Activated CD4-positive, alpha-beta T cell treated with anti-CD3 and anti-CD28 coated beads, Interleukin-2, Interleukin-4, amounts not matched to agents 100 ng/mL and 50 ng/mL, durations not matched to agents 16 hours and 8 hours (primary cell): ENCODE measurements at regions not wholly inside any gene's neighbourhood (a gene's known extent, or its start where the extent isn't known, plus 50 kb on each side); places are given as distances from the start of the nearest gene placed in this dataset.

Experiments
- DNase-seq: peaks from one replicate; pipeline ENCODE4 v3.0.0-alpha.2; 2020; ENCODE audit warnings: low spot score

DNA sequence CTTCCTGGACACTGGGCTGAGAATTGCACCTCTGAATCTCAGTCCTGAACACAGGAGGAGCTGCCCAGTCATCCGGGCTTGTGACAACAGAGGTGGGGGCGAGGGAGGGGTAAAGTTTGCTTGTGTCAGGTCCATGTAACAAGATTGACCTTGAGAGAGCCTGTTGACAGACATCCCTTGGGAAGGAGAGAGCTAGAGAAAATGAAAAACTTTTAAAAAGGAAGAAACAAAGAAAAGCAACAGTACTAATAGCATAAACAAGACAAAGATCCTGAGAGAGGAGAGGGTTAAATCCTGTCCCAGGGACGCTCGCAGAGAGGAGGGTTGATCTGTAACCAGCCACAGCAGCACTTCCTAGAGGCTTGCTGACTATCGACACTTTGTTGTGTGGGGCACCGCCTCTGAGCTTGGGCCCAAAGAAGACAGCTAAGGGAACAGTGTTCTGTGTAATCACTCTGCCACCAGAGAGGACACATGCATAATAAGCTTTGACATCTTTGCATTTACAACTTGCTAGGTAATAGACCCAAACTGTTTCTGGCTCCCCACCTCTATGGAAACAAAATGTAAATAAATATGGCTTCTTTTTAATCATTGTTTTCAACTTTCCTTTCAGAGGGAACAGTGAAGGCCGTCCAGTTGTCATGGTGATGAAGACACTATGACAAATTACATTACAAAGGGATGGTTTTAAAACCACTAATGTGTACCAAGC lies 363.7 kb downstream of the CSNK1G3 start:
- no peak for DNase-seq

DNA sequence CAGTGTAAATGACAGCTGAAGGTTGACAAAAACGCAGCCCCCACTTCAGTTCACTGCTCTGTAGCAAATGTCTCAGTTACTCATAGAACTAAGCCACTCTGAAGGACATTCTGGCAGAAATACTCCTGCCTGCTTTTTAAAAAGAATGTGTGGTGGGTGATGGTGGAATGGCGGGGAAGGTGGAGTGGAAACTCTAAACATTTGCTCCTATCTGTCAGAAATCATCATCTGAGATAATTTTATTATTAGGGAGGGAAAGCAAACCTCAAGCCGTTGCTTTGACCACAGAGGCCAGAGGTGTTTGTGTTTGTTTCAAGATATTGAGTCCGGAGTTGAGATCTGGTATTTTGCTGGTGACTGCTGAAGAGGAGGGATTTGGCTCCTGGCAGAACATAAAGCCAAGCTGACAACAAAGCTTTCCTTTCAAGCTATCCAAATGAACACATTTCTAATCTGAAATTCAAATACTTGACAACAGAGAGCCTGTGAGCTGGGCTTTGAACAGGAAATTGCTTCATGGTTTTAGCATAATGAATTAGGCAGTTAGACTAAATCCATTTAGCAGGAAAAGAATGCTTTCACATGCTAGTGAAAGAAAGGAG lies 362.7 kb downstream of the CSNK1G3 start:
- DNase-seq, result no peak

DNA sequence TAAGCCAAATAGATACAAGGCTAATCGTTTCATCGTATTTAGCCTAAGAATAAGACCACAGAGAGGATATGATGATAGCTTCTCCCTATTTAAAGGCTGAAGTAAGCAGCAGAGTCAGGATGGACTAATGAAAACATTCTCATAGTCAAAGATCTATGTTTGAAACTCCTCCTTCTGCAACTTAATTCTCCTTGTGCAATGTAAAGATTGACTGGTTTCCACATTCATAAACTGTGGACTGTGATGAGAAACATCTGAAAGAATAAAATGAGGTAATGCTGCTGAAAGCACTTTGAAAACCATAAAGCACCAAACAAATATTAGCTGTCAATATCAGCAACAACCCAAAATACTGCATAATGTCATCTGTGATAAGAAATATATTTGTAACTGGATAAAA lies 361.9 kb downstream of the CSNK1G3 start:
- no peak for DNase-seq

DNA sequence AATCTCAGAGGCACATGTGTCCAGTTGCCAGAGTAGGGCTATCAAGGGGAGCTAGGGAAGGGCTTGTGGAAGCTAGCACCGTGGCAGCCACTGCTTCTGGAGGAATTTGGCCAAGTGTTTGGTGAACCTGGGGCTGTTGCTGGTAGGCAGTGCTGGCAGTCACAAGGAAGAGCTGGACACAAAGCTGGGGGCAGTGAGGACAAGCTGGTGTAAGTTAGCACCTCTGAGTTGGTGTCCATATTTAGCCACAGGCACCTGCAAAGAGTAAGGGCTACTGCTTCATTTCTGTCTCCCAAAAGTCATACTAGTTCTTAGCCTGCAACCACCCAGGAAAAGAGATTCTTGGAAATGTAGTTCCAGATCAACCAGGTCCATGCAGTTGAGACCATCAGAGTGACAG lies 359.4 kb downstream of the CSNK1G3 start:
- no peak for DNase-seq

DNA sequence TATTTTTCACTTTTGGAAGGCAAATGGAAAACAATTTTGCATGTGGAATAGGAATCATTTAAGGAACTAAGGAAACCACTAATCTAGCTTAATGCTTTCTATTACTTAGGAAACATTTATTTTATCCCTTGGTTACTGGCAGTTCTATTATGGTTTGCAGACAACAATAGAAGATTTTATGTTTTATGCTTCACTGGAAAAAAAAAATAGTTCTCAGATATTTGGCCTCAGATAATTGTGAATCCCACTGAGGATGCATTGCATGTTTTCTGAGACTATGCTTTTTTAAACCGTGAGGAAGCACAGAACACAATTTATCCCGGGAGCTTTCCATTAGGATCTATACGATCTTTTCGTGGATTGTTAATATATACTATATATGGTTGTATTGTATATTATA lies 356.9 kb downstream of the CSNK1G3 start:
- no peak for DNase-seq

DNA sequence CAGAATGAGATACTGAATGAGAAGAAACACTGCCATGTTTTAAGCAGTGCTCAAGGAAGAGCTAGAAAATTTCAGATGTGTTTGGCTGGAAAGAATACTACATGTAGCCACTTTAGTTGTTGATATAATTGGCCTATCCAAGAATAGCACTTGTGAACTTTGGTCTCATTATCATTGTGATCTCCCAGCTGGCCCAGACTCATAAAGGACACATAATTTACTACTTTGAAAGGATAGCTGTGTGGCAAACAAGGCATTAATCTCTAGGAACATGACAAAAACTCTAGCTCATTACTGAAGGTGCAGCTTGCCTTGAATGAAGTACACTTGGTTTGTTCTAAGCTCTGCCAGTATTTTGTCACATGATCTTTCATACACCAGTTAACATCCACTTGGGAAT lies 356.3 kb downstream of the CSNK1G3 start:
- DNase-seq, result no peak

DNA sequence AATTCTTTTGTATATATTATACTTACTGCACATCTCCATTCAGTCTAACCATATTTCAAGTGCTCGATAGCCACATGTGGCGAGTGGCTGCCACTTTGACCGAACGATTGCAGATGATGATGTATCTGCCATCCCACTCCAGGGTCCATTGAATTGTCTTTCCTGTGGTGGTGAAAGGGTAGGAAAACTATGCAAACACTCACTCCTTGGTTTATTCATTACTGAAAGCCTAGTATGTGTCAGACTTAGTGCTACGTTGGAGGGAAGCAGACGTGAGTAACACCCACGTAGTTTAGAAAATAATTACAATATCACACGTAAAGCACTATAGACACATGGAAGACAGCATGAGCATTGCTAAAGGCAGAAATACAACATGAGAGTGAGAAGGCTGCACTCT lies 353.7 kb downstream of the CSNK1G3 start:
- DNase-seq, result no peak

DNA sequence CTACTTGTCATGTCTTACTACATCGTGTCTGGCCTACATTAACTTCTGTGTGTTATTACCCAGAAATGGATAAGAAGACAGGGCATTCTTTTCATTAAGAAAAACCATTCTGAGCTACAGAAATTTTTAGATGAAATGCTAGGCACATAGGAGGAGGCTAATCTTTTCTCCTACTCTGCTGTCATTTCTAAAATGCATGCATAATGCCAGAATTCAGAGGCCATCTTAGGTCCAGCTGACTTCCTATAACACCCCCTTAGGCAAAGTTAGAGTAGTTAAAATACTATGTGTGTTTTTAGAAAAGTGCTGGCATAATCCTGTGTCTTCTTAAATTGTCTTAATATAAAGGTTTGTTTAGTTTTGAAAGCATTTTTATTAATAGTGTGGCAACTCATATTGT lies 352.6 kb downstream of the CSNK1G3 start:
- DNase-seq, result no peak

DNA sequence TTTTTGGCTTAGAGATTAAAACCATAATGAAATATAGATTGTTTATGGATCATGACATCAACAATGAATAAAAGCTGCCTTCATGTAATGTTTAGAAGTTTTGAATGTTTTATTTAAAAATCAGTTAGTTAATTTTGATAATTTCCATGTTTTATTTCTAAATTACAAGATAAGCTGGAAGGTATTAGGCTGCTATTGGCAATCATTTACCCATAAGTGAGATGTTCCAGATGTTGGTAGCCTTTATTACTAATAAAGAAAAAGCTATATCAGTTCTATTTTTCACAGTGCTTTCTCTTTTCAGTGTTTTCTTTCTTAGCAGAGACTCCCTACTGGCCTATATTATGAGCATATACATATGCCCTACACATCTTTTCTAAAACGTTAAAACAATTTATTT lies 347.0 kb downstream of the CSNK1G3 start:
- DNase-seq, result no peak

DNA sequence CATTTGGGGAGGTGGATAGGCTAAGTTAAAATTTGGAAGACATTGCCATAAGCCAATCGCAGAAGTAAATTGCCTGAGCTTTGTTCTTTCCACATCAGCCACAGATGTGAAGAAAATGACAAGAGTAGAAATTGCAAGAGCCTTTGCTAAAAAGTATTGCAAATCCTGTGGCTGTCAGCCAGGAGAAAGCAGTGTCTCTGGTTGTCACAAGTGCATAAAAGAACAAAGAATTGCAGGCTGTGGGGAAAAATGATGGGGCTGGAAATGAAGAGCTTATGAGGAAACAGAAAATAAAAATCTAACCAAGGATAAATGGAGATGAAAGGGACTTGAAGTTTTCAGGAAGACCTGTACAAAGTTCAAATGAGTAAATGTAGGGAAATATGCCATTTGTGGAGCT lies 344.8 kb downstream of the CSNK1G3 start:
- DNase-seq, result no peak

DNA sequence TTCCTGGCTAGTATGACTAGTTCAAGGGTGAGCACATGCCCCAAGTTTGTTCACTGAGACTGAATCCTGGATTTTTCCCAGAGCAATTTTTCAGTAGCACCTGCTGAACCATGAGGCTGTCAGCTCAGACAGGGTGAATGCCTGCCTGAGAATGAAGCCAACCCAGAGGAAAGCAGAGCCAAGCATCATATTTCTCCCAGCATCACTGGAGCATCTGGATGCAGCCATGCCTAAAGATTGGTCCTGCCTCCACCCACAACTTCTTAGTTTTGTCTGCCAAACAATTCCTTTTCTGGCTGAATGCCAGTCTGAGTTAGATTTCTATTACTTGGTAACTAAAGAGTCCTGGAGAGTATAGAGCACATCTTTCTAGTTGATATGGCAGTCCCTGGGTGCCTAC lies 343.6 kb downstream of the CSNK1G3 start:
- DNase-seq, result no peak

DNA sequence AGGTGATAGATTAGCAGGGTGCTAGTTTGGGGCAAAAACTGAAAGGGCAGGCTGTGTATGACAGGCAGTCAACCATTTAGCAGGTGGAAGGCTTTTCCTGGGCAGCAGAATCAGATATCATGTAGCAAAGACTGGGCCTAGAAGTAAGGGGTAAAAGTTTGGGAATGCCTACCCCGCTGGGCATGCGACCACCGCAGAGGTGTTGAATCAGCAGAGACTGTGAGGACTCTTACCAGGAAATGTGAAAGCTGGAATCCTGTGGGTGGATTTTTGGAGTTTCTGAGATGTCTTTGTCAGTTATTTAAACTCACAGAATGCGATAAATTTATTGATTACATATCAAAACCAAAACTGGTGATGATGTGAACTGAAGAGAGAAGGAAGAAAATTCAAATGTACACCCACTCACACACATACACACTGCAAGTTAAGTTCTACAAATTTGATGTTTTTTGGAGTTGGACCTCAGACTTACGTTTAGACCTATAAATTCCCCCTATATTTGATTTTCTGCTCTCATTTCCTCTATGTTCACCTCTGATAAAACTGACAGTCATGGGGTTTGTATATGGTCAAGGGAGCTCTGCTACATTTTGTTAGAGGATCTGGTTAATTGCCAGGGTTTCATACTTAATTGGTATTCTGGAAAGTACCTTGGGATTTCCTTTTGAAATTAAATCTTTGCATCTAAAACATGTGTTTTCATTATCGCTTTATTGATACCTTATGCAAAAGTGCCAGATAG lies 333.6 kb downstream of the CSNK1G3 start:
- DNase-seq, result no peak

DNA sequence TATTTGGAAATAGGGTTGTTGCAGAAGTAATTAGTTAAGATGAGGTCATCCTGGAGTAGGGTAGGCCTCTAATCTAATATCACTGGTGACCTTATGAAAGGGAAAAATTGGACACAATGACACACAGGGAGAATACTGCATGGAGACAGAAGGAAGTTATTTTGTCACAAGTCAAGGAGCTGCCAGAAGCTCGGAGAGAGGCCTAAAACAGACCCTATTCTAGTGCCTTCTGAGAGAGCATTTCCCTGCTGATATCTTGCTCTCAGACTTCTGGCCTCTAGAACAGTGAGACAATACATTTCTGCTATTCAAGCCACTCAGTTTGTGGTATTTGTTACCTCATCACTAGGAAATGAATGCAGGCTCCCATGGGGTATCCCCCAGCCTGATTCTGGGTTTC lies 332.9 kb downstream of the CSNK1G3 start:
- DNase-seq, result no peak

DNA sequence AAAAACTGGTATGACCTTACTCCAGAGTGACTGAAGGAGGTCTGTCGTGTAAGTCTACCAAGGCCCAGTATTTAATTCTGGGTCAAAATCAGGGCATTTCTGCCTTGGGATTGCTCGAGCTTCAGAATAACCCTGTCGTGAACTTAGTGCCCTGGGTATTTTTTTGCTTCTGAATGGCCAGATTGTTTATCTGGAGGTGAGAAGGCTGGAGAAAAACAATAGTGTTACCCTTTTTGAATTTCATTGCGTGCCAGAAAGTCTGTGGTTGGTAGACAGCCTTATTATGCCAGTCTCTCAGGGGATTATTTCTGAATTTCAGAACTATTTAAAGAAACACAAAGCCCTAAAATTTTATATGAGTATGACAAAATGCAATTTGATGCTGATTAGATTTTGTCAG lies 323.4 kb downstream of the CSNK1G3 start:
- no peak for DNase-seq

DNA sequence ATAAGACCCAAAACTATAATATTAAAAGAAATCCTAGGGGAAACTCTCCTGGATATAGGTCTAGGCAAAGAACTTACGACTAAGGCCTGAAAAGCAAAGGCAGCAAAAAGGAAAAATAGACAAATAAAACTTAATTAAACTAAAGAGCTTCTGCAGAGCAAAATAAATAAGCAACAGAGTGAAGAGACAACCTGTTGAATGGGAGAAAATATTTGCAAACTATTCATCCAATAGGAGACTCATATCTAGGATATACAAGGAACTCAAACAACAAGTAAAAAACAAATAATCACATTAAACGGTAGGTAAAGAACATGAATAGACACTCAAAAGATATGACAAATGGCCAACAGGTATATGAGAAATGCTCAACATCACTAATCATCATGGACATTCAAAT lies 318.6 kb downstream of the CSNK1G3 start:
- DNase-seq, result no peak

DNA sequence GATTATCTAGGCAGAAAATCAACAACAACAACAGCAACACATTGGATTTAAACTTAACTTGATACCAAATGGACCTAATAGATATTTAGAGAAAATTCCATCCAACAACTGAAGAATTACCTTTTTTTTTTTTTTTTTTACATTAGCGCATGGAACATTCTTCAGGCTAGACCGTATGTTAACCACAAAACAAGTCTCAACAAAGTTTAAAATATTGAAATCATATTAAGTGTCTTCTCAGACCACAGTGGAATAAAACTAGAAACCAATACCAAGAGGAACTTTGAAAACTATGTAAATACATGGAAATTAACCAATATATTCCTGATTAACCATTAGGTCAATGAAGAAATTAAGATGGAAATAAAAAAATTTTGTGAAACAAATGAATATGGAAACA lies 315.8 kb downstream of the CSNK1G3 start:
- no peak for DNase-seq

DNA sequence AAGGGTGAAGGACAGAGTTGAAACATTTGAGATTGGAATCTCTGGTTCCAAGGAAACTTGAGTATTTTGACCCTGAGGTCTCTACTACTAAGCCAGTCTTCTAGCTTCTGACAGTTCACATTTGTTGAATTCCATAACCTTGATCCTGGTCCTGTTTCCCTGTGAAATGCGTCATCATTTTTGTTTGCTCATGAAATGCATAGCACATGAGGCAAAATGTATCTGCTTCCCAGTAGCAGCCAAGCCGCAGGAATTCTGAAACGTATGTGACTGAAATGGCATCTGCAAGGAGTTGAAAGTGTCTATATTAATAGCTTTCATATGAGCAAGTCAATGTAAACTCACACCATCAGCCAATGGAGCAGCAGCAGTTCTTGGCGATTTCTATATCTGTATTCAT lies 307.9 kb downstream of the CSNK1G3 start:
- no peak for DNase-seq

DNA sequence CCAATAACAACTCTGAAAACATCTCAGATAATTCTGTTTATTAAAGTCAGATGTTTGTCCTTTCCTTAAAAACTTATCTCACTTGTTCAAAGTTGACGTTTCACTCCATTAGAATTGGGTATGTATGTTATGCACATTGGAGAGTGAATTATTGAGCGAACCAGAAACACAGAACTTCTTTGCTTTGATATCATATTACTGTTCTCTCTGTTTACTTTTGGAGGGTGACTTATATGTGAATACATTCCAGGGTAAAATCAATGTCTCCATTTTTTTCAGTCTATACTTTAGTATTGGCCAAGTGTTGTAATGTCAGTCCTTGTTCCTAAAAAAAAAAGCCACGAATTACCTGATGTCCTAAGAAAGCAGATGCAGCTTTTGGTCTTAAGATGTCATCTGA lies 307.4 kb downstream of the CSNK1G3 start:
- no peak for DNase-seq

DNA sequence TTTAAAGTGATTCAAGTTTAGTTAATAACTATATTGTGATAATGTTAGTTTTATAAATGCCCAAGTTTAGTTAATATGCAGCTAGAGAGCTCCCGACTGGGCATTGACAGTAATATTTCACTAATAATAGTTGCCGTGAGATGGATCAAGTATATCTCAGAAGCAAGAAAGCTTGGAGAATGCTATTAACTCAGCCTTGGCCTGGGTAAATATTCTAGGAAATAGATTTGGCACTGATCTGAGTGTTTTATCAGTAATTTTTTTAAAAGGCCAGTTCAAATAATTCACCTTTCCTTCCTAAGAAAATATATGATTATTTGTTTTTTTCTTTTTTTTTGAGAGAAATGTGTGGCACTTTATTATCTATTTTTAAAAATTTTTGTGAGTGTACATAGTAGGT lies 305.3 kb downstream of the CSNK1G3 start:
- DNase-seq, result no peak

DNA sequence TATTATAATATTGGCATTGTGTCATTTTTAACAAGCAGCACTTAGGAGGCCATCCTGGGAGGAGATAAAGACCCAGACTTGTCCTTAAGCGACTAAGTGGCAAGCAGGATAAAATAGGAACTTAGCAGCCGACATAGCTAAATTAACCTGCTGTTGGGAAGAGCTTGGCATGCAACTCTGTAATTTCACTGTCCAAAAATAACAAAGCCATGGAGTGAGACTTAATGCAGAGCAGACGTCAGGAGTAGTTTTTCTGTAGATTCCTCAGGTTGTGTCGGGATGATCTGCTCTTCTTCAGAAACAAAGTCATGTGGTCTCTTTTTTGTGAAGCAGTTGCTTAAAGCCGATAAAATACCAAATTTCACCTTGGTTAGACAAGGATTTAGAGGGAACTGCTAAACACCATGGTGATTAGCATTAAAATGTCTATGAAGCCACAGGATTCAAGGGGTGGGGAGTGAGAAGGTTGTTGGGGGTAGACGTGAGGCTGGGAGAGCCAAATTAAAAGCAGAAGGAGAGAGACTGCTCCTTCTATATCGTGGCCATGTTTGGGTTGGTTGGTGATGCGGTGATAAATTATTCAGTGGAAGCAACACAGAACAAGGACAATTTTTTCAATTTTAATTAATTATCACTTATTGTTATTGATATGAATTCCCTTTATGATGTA lies 303.0 kb downstream of the CSNK1G3 start:
- DNase-seq, result no peak

DNA sequence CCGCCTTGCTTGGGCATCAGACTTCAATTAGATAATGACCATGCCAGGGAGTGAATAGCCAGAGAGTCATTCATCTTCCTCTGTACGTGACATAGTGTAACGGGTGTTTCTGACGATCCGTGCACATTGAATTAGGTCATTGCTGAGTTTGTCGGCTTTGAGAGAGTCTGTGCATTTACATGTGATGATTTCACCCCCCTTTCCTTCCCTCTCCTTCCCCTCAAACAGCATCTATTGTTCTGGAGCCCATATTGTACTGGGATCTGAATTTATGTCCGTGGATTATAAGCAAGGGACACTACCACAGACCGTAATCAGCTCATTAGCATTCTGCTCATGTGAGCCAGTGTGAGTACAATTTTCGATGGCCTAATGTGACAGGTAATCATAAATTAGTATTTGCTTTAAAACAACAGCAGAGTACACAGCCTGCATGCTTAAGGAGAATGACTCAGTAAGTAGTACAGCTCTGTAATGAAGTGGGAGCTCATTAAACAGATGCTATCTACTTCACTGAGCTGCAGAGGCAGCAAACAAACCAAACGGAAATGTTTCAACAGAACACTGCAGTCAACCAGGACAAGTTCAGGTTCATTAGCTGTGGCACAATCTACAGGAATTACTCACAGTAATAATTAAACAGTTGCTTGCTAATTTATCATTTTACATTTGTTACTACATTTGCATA lies 302.1 kb downstream of the CSNK1G3 start:
- no peak for DNase-seq

DNA sequence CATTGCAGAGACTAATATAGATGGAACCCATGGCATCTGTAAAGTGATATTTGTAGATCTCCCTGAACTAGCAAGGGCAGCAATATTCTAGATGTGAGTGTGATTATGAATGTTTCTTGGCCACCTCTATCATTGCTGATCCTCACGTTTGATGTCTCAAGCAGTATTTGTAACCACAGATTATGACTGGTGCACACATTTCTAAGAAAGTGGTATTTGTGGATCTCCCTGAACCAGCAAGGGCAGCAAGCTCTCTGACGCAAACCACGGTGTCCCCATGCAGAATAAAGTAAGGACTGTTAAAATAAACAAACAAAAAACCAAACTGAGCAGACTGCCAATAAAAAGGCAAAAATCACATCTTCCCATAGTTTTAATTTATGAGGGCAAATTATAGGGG lies 301.3 kb downstream of the CSNK1G3 start:
- no peak for DNase-seq
